CD4-positive, CD25-positive, alpha-beta regulatory T cell (primary cell): ENCODE measurements at regions not wholly inside any gene's neighbourhood (a gene's known extent, or its start where the extent isn't known, plus 50 kb on each side); places are given as distances from the start of the nearest gene placed in this dataset.
A peak's percentile ranks its signal among the peaks of the same experiment; 100 is the strongest.

Experiments used
- ATAC-seq, 2 donors: fragments of 150-1000 bp; cut with Tn5 transposase; one replicate each; pipeline ENCODE4 v1.10.0; 2021; ENCODE audit warnings: low read depth in 2 of 2, moderate number of reproducible peaks in 2 of 2, moderate library complexity in 1 of 2
- DNase-seq, 3 donors: peaks; one replicate each; pipeline versions ENCODE4 v3.0.0 to v3.0.0-alpha.2; 2012 to 2022; ENCODE audit warnings: mixed read lengths in 1 of 3
- H3K27ac ChIP-seq: one replicate; pipeline ENCODE4 v1.7.0; 2013; ENCODE audit warnings: mild to moderate bottlenecking, low read length; ENCODE audit not compliant: insufficient read depth, poor library complexity, severe bottlenecking
- H3K27me3 ChIP-seq: one replicate; pipeline ENCODE4 v1.7.0; 2013; ENCODE audit warnings: low read length; ENCODE audit not compliant: control insufficient read depth, insufficient read depth
- H3K36me3 ChIP-seq: one replicate; pipeline ENCODE4 v1.7.0; 2013; ENCODE audit warnings: mild to moderate bottlenecking, low read length, moderate library complexity; ENCODE audit not compliant: control insufficient read depth, insufficient read depth
- H3K4me1 ChIP-seq: 2 replicates; pipeline ENCODE4 v1.7.0; 2013; ENCODE audit warnings: mild to moderate bottlenecking, low read length; ENCODE audit not compliant: insufficient read depth, control insufficient read depth, poor library complexity, severe bottlenecking
- H3K4me3 ChIP-seq: one replicate; pipeline ENCODE4 v1.7.0; 2013; ENCODE audit warnings: low read depth, mild to moderate bottlenecking, low read length, moderate library complexity
- H3K9me3 ChIP-seq, 2 experiments: 1 replicate in 1 of 2; 2 replicates in 1 of 2; pipeline ENCODE4 v1.7.0; 2013; ENCODE audit warnings: low read length in 2 of 2, mild to moderate bottlenecking in 1 of 2, moderate library complexity in 1 of 2; ENCODE audit not compliant: control insufficient read depth in 2 of 2
- H3K27ac Mint-ChIP-seq, 3 donors: one replicate each; pipeline ENCODE4 v1.8.0; 2020 to 2022; ENCODE audit warnings: mild to moderate bottlenecking in 3 of 3, mixed read lengths in 3 of 3, moderate library complexity in 2 of 3
- H3K27me3 Mint-ChIP-seq: one replicate; pipeline ENCODE4 v1.8.0; 2022; ENCODE audit warnings: mild to moderate bottlenecking, mixed read lengths
- H3K36me3 Mint-ChIP-seq: one replicate; pipeline ENCODE4 v1.8.0; 2020; ENCODE audit warnings: mixed read lengths
- H3K4me1 Mint-ChIP-seq, 4 donors: one replicate each; pipeline ENCODE4 v1.8.0; 2020 to 2022; ENCODE audit warnings: mixed read lengths in 4 of 4, mild to moderate bottlenecking in 1 of 4
- H3K4me3 Mint-ChIP-seq, 4 donors: one replicate each; pipeline ENCODE4 v1.8.0; 2020 to 2022; ENCODE audit warnings: mild to moderate bottlenecking in 4 of 4, mixed read lengths in 4 of 4, moderate library complexity in 3 of 4
- H3K9me3 Mint-ChIP-seq, 7 donors: one replicate each; pipeline ENCODE4 v1.8.0; 2020 to 2022; ENCODE audit warnings: mixed read lengths in 7 of 7, mild to moderate bottlenecking in 3 of 7, moderate library complexity in 2 of 7

DNA sequence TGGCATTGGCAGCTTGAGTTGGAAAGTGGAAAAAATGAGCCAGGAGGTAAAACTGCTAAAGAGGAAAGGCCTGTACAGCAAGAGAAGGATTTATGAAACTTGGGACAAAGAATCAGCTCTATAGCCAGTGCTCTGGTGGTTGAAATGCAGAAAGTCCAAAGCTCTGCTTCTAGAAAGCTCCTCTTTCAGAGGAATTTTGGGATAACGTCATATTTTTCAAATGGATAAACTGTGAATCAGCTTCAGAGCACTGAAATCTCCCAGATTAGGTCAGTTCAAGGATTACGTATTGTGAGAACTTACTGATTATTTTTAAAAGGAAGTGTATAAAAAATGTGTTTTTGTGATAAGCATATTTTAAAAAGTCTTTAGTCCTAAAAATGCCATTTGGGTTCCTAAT, 203.1 kb upstream of the CNOT2 start:
- Mint-ChIP-seq H3K4me1 (no peaks in the 10 kb centered on the region), H3K27me3 (no peaks in the 10 kb centered on the region), H3K27ac (no peak overlapping the region), H3K4me3 (no peak overlapping the region), H3K36me3 (no peaks in the 10 kb centered on the region), H3K9me3 (peaks cover 0 to 3% (median 0%) of the 10 kb centered on the region in 7 donors)
- no peaks in the 10 kb centered on the region for H3K36me3 ChIP-seq
- ATAC-seq (no peak), DNase-seq (no peak)
- H3K4me1 ChIP-seq: no peaks in the 10 kb centered on the region
- H3K27ac ChIP-seq: no peak overlapping the region
- no peaks in the 10 kb centered on the region for H3K9me3 ChIP-seq
- no peak overlapping the region for H3K4me3 ChIP-seq
- no peaks in the 10 kb centered on the region for H3K27me3 ChIP-seq

- peaks cover 0 to 3% (median 0%) of the 10 kb centered on the region in 7 donors for H3K9me3 Mint-ChIP-seq
- no peak overlapping the region for H3K27ac Mint-ChIP-seq
Observed at GRCh38 chr12:70042675-70043074, 200.6 kb upstream of the CNOT2 start.

GRCh38 chr12:70043490-70044138, 199.6 kb upstream of the CNOT2 start:
- no peaks in the 10 kb centered on the region for H3K4me1 ChIP-seq
- no peak overlapping the region for H3K27ac ChIP-seq
- H3K36me3 Mint-ChIP-seq: no peaks in the 10 kb centered on the region
- H3K27me3 ChIP-seq: no peaks in the 10 kb centered on the region
- H3K9me3 ChIP-seq: no peaks in the 10 kb centered on the region
- DNase-seq: no peak
- H3K27me3 Mint-ChIP-seq: no peaks in the 10 kb centered on the region
- H3K36me3 ChIP-seq: no peaks in the 10 kb centered on the region
- H3K4me3 ChIP-seq: no peak overlapping the region
- ATAC-seq: no peak
- peaks cover 0 to 3% (median 0%) of the 10 kb centered on the region in 7 donors for H3K9me3 Mint-ChIP-seq
- no peaks in the 10 kb centered on the region for H3K4me1 Mint-ChIP-seq
- no peak overlapping the region for H3K27ac Mint-ChIP-seq
- no peak overlapping the region for H3K4me3 Mint-ChIP-seq

More at GRCh38 chr12:70042675-70043074, 200.6 kb upstream of the CNOT2 start:
- H3K27me3 ChIP-seq: no peaks in the 10 kb centered on the region
- ATAC-seq: no peak
- Mint-ChIP-seq H3K36me3 (no peaks in the 10 kb centered on the region), H3K27me3 (no peaks in the 10 kb centered on the region), H3K4me1 (no peaks in the 10 kb centered on the region), H3K4me3 (no peak overlapping the region)
- H3K36me3 ChIP-seq: no peaks in the 10 kb centered on the region
- H3K4me3 ChIP-seq: no peak overlapping the region
- H3K27ac ChIP-seq: no peak overlapping the region
- no peaks in the 10 kb centered on the region for H3K9me3 ChIP-seq
- no peaks in the 10 kb centered on the region for H3K4me1 ChIP-seq
- DNase-seq: no peak

DNA sequence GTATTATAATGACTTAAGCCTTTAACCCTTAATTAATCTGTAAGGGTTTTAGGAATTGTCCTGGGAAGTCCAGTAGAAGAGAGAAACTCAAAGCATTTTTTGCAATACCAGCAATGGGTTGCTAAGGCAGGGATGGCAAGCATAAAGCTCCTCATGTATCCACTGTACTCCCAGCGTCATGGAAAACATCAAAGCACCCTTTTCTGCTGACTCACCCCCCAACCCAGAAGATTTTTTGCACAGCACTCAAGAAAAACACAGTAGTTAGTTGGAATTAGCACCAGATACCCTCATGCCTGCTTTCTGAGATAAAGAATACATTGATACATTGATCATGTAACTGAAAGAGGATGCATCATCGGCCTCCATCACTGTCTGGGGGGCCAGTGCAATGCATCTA, 199.1 kb upstream of the CNOT2 start:
- no peaks in the 10 kb centered on the region for H3K27me3 Mint-ChIP-seq

DNA sequence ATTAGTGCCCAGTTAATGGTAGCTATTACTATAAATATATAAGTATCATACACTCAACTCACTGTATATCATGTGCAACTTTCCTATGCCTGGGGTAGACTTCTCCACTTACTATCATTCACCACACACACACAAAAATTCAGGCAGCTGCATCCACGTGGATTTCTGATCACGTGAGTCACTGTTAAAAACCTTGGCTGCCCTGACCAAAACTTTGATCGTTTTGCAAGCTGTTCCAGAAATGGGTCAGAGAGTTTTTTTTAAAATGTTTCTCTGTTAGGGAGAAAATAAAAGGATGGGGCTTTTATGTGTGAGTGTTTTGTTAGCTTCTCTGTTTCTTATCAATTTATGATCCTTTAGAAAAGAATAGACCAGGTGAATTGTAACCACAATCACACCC, 198.2 kb upstream of the CNOT2 start:
- Histone ChIP-seq H3K4me1 (no peaks in the 10 kb centered on the region), H3K27me3 (no peaks in the 10 kb centered on the region), H3K27ac (no peak overlapping the region), H3K4me3 (no peak overlapping the region), H3K9me3 (no peaks in the 10 kb centered on the region), H3K36me3 (no peaks in the 10 kb centered on the region)
- ATAC-seq: no peak
- H3K4me1 Mint-ChIP-seq: no peaks in the 10 kb centered on the region
- peaks cover 0 to 3% (median 0%) of the 10 kb centered on the region in 7 donors for H3K9me3 Mint-ChIP-seq
- no peaks in the 10 kb centered on the region for H3K36me3 Mint-ChIP-seq
- no peak overlapping the region for H3K4me3 Mint-ChIP-seq
- H3K27ac Mint-ChIP-seq: no peak overlapping the region
- DNase-seq: no peak
- no peaks in the 10 kb centered on the region for H3K27me3 Mint-ChIP-seq

More for the DNA sequence above, 199.1 kb upstream of the CNOT2 start:
- Histone ChIP-seq H3K36me3 (no peaks in the 10 kb centered on the region), H3K27ac (no peak overlapping the region), H3K4me3 (no peak overlapping the region), H3K9me3 (no peaks in the 10 kb centered on the region), H3K27me3 (no peaks in the 10 kb centered on the region), H3K4me1 (no peaks in the 10 kb centered on the region)
- H3K36me3 Mint-ChIP-seq: no peaks in the 10 kb centered on the region
- ATAC-seq (no peak), DNase-seq (no peak)
- H3K4me3 Mint-ChIP-seq: no peak overlapping the region
- H3K4me1 Mint-ChIP-seq: no peaks in the 10 kb centered on the region
- H3K27ac Mint-ChIP-seq: no peak overlapping the region
- peaks cover 0 to 3% (median 0%) of the 10 kb centered on the region in 7 donors for H3K9me3 Mint-ChIP-seq

GRCh38 chr12:70045514-70045913, 197.7 kb upstream of the CNOT2 start:
- no peak overlapping the region for H3K27ac ChIP-seq
- ATAC-seq (no peak), DNase-seq (no peak)
- no peaks in the 10 kb centered on the region for H3K27me3 ChIP-seq
- H3K36me3 Mint-ChIP-seq: no peaks in the 10 kb centered on the region
- H3K4me1 ChIP-seq: no peaks in the 10 kb centered on the region
- H3K27me3 Mint-ChIP-seq: no peaks in the 10 kb centered on the region
- no peaks in the 10 kb centered on the region for H3K36me3 ChIP-seq
- H3K9me3 Mint-ChIP-seq: peaks cover 0 to 3% (median 0%) of the 10 kb centered on the region in 7 donors
- peak overlapping the region in 1 of 3 donors; percentile 46 for H3K27ac Mint-ChIP-seq
- no peak overlapping the region for H3K4me3 Mint-ChIP-seq
- no peaks in the 10 kb centered on the region for H3K4me1 Mint-ChIP-seq
- no peaks in the 10 kb centered on the region for H3K9me3 ChIP-seq
- no peak overlapping the region for H3K4me3 ChIP-seq

GRCh38 chr12:70048521-70049250, 194.5 kb upstream of the CNOT2 start:
- no peak overlapping the region for H3K4me3 ChIP-seq
- no peaks in the 10 kb centered on the region for H3K4me1 ChIP-seq
- no peaks in the 10 kb centered on the region for H3K36me3 ChIP-seq
- Mint-ChIP-seq H3K27me3 (no peaks in the 10 kb centered on the region), H3K4me3 (no peak overlapping the region), H3K4me1 (no peaks in the 10 kb centered on the region), H3K36me3 (no peaks in the 10 kb centered on the region), H3K9me3 (no peaks in the 10 kb centered on the region), H3K27ac (no peak overlapping the region)
- H3K27ac ChIP-seq: no peak overlapping the region
- no peaks in the 10 kb centered on the region for H3K9me3 ChIP-seq
- ATAC-seq (no peak), DNase-seq (no peak)
- no peaks in the 10 kb centered on the region for H3K27me3 ChIP-seq
